ENCODE measurements at regions not wholly inside any gene's neighbourhood (a gene's known extent, or its start where the extent isn't known, plus 50 kb on each side); places are given as distances from the start of the nearest gene placed in this dataset.

GRCh38 chr2:239692919-239693318 lies 292.1 kb upstream of the HDAC4 start:
- TF ChIP-seq CTCF (IDR thresholded peaks at IDR 0.05) (no peak), POLR2A (IDR thresholded peaks at IDR 0.05) (no peak)

Measured in testis (tissue), 2 donors.